PC-9 (cell line): ENCODE measurements at regions not wholly inside any gene's neighbourhood (a gene's known extent, or its start where the extent isn't known, plus 50 kb on each side); places are given as distances from the start of the nearest gene placed in this dataset.

Experiments
- EZH2 ChIP-seq: fragments of 200-600 bp; sonication (generic); IDR thresholded peaks from 2 replicates; pipeline ENCODE4 v1.8.0; 2017; ENCODE audit warnings: antibody characterized with exemption, low read depth
- TF ChIP-seq, protein P1 (sequence below): fragments of 200-600 bp; sonication (generic); conservative IDR thresholded peaks from 2 replicates; pipeline ENCODE4 v1.6.1; 2017; ENCODE audit warnings: mixed run types, antibody characterized with exemption, mild to moderate bottlenecking, moderate library complexity

DNA sequence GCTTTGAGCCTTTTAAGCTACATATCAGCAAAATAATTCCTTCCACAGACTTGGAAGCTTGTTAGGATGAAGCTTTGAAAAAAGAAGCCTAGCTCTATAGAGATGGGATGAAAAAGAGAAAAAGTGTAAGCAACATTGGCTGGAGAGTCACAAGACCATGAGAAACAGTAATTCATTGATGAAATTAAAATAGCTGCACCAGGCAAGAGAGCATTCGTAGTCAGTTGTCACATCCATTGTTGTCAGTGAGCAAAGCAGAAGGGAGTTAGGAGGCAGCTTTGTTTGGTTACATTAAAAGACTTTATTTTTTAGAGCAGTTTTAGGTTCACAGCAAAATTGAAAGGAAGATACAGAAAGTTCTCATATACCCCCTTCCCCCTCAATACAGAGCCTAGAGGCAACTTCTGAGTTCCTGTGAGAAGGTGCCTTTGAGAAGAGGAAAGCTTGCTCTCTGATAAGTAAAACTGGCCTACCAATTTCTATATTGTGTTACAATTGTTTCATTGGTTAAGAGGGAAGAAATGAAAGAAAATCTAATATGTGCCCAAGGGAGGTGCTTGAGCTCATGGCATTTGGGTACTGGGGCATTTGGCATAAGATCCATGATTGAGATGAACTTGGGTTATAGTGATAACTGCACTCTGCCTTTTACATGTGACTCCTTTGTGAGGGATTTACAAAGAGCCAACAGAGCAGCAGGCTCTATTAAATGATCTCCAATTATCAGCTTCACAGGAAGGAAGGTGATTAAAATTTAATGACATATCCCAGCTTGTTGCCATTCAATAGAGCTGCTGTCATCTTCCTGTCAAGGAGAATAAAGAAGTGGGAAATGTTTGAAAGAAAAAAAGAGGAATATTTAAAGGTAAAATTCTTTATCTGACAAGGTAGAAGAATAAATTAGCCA is 361.3 kb upstream of the TMTC1 start:
- TF ChIP-seq, protein P1, sequence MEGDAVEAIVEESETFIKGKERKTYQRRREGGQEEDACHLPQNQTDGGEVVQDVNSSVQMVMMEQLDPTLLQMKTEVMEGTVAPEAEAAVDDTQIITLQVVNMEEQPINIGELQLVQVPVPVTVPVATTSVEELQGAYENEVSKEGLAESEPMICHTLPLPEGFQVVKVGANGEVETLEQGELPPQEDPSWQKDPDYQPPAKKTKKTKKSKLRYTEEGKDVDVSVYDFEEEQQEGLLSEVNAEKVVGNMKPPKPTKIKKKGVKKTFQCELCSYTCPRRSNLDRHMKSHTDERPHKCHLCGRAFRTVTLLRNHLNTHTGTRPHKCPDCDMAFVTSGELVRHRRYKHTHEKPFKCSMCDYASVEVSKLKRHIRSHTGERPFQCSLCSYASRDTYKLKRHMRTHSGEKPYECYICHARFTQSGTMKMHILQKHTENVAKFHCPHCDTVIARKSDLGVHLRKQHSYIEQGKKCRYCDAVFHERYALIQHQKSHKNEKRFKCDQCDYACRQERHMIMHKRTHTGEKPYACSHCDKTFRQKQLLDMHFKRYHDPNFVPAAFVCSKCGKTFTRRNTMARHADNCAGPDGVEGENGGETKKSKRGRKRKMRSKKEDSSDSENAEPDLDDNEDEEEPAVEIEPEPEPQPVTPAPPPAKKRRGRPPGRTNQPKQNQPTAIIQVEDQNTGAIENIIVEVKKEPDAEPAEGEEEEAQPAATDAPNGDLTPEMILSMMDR: no peak
- no peak for TF ChIP-seq EZH2
